H9 (cell line): ENCODE measurements at regions not wholly inside any gene's neighbourhood (a gene's known extent, or its start where the extent isn't known, plus 50 kb on each side); places are given as distances from the start of the nearest gene placed in this dataset.

Experiments used
- DNase-seq: peaks from one replicate; pipeline ENCODE4 v3.0.0-alpha.2; 2017
- H2AFZ ChIP-seq: one replicate; pipeline ENCODE4 v1.6.1; 2013; ENCODE audit warnings: mild to moderate bottlenecking, low read length, control low read depth, moderate library complexity
- H2AK5ac ChIP-seq: 2 replicates; pipeline ENCODE4 v1.6.1; 2013; ENCODE audit warnings: low read length, control low read depth, mixed read lengths; ENCODE audit not compliant: insufficient read length
- H2BK120ac ChIP-seq: one replicate; pipeline ENCODE4 v1.6.1; 2013; ENCODE audit warnings: low read depth, mild to moderate bottlenecking, low read length, control low read depth, inconsistent platforms; ENCODE audit not compliant: poor library complexity, severe bottlenecking
- H2BK12ac ChIP-seq: 2 replicates; pipeline ENCODE4 v1.6.1; 2013; ENCODE audit warnings: low read length, control low read depth, mixed read lengths, low read depth; ENCODE audit not compliant: insufficient read length
- H2BK15ac ChIP-seq: 2 replicates; pipeline ENCODE4 v1.6.1; 2013; ENCODE audit warnings: low read depth, low read length, control low read depth
- H2BK20ac ChIP-seq: one replicate; pipeline ENCODE4 v1.6.1; 2013; ENCODE audit warnings: low read depth, mild to moderate bottlenecking, low read length, control low read depth, inconsistent platforms; ENCODE audit not compliant: poor library complexity, severe bottlenecking
- H2BK5ac ChIP-seq: 2 replicates; pipeline ENCODE4 v1.6.1; 2013; ENCODE audit warnings: low read length, control low read depth, mixed read lengths; ENCODE audit not compliant: insufficient read length
- H3K14ac ChIP-seq: 2 replicates; pipeline ENCODE4 v1.6.1; 2013; ENCODE audit warnings: low read length, control low read depth; ENCODE audit not compliant: insufficient read depth
- H3K18ac ChIP-seq: 2 replicates; pipeline ENCODE4 v1.6.1; 2013; ENCODE audit warnings: low read depth, mild to moderate bottlenecking, mixed read lengths, low read length, control low read depth; ENCODE audit not compliant: insufficient read length
- H3K23ac ChIP-seq: 2 replicates; pipeline ENCODE4 v1.6.1; 2013; ENCODE audit warnings: low read length, control low read depth, mixed read lengths, low read depth; ENCODE audit not compliant: insufficient read length
- H3K23me2 ChIP-seq: 2 replicates; pipeline ENCODE4 v1.6.1; 2013; ENCODE audit warnings: low read depth, mild to moderate bottlenecking, mixed read lengths, low read length, control low read depth; ENCODE audit not compliant: insufficient read length, poor library complexity, severe bottlenecking
- H3K27ac ChIP-seq: 2 replicates; pipeline ENCODE4 v1.5.1; 2013; ENCODE audit warnings: low read length, control low read depth, mixed read lengths, low read depth; ENCODE audit not compliant: insufficient read length
- H3K27me3 ChIP-seq: 2 replicates; pipeline ENCODE4 v1.6.1; 2013; ENCODE audit warnings: low read length, control low read depth, inconsistent platforms; ENCODE audit not compliant: insufficient read depth
- H3K4ac ChIP-seq: 2 replicates; pipeline ENCODE4 v1.6.1; 2013; ENCODE audit warnings: low read depth, mild to moderate bottlenecking, control low read depth, inconsistent platforms, low read length, moderate library complexity
- H3K4me1 ChIP-seq: 2 replicates; pipeline ENCODE4 v1.6.1; 2013; ENCODE audit warnings: low read length, control low read depth, inconsistent platforms; ENCODE audit not compliant: insufficient read depth
- H3K4me2 ChIP-seq: 2 replicates; pipeline ENCODE4 v1.6.1; 2013; ENCODE audit warnings: low read length, control low read depth, mixed read lengths; ENCODE audit not compliant: insufficient read length, insufficient read depth
- H3K56ac ChIP-seq: 2 replicates; pipeline ENCODE4 v1.6.1; 2013; ENCODE audit warnings: low read depth, mild to moderate bottlenecking, mixed read lengths, low read length, control low read depth; ENCODE audit not compliant: insufficient read length
- H3K79me1 ChIP-seq: 2 replicates; pipeline ENCODE4 v1.6.1; 2013; ENCODE audit warnings: low read depth, mild to moderate bottlenecking, moderate library complexity, low read length, control low read depth, inconsistent platforms; ENCODE audit not compliant: insufficient read depth, poor library complexity, severe bottlenecking
- H3K79me2 ChIP-seq: 2 replicates; pipeline ENCODE4 v1.6.1; 2013; ENCODE audit warnings: low read length, control low read depth, inconsistent platforms; ENCODE audit not compliant: insufficient read depth
- H3K9ac ChIP-seq: 2 replicates; pipeline ENCODE4 v1.6.1; 2013; ENCODE audit warnings: low read length, control low read depth, mixed read lengths; ENCODE audit not compliant: insufficient read length; ENCODE audit errors: extremely low read depth
- H3K9me3 ChIP-seq: one replicate; pipeline ENCODE4 v1.6.1; 2013; ENCODE audit warnings: low read depth, low read length, inconsistent platforms; ENCODE audit not compliant: control insufficient read depth
- H3T11ph ChIP-seq: one replicate; pipeline ENCODE4 v1.6.1; 2013; ENCODE audit warnings: mild to moderate bottlenecking, low read length, control low read depth, inconsistent platforms
- H4K20me1 ChIP-seq: one replicate; pipeline ENCODE4 v1.6.1; 2013; ENCODE audit not compliant: control insufficient read depth, insufficient read length, insufficient read depth
- H4K5ac ChIP-seq: 2 replicates; pipeline ENCODE4 v1.6.1; 2013; ENCODE audit warnings: low read depth, mild to moderate bottlenecking, mixed read lengths, low read length, control low read depth; ENCODE audit not compliant: insufficient read length
- H4K8ac ChIP-seq: replicated peaks from 2 replicates; pipeline ENCODE4 v1.6.1; 2013; ENCODE audit warnings: low read length, control low read depth, mixed read lengths, low read depth; ENCODE audit not compliant: insufficient read length
- H4K91ac ChIP-seq: 2 replicates; pipeline ENCODE4 v1.6.1; 2013; ENCODE audit warnings: low read depth, mild to moderate bottlenecking, moderate library complexity, mixed read lengths, low read length, control low read depth; ENCODE audit not compliant: insufficient read length
- H3K27ac Mint-ChIP-seq, 3 experiments: 2 replicates in 2 of 3; 3 replicates in 1 of 3; pipeline ENCODE4 v1.8.0; 2020 to 2021; ENCODE audit warnings: mixed read lengths in 3 of 3, mild to moderate bottlenecking in 1 of 3, moderate library complexity in 1 of 3
- H3K27me3 Mint-ChIP-seq: 2 replicates; pipeline ENCODE4 v1.8.0; 2021; ENCODE audit warnings: low read depth, mild to moderate bottlenecking, moderate library complexity, mixed read lengths
- H3K36me3 Mint-ChIP-seq, 3 experiments: 2 replicates in 2 of 3; 3 replicates in 1 of 3; pipeline ENCODE4 v1.8.0; 2020 to 2021; ENCODE audit warnings: low read depth in 3 of 3, mixed read lengths in 3 of 3; ENCODE audit not compliant: insufficient read depth in 1 of 3
- H3K4me1 Mint-ChIP-seq, 2 experiments: 2 replicates each; pipeline ENCODE4 v1.8.0; 2020; ENCODE audit warnings: mixed read lengths in 2 of 2
- H3K4me3 Mint-ChIP-seq, 2 experiments: 2 replicates in 1 of 2; 3 replicates in 1 of 2; pipeline ENCODE4 v1.8.0; 2020 to 2021; ENCODE audit warnings: mild to moderate bottlenecking in 2 of 2, mixed read lengths in 2 of 2, moderate library complexity in 1 of 2
- H3K9me3 Mint-ChIP-seq, 2 experiments: 2 replicates in 1 of 2; 3 replicates in 1 of 2; pipeline ENCODE4 v1.8.0; 2020; ENCODE audit warnings: mild to moderate bottlenecking in 2 of 2, mixed read lengths in 2 of 2, moderate library complexity in 1 of 2
- CTCF ChIP-seq: fragments of 200-600 bp; sonication (generic); conservative IDR thresholded peaks from 3 replicates; pipeline ENCODE4 v1.8.0; 2021; ENCODE audit warnings: antibody characterized with exemption, mild to moderate bottlenecking
- WGBS: extraction: QIAGEN DNeasy Blood & Tissue Kit; methylation state at CpG from one replicate; pipeline ENCODE4 v1.1.7; 2013; ENCODE audit warnings: missing lambda C conversion rate, low lambda C conversion rate, mixed read lengths; ENCODE audit not compliant: insufficient read length; ENCODE audit errors: extremely low coverage; 5-methylcytosine and 5-hydroxymethylcytosine counted together

- no peak overlapping the region for H2AK5ac ChIP-seq
- H3K23me2 ChIP-seq, result no peaks in the 10 kb centered on the region
- Mint-ChIP-seq H3K4me1 (peaks cover 22 to 45% of the 10 kb centered on the region in 2 experiments), H3K27ac (no peak overlapping the region), H3K36me3 (no peaks in the 10 kb centered on the region), H3K9me3 (no peaks in the 10 kb centered on the region; a peak in 1 of 5 replicates), H3K27me3 (no peaks in the 10 kb centered on the region; the same call in 1 of the 2 replicates), H3K4me3 (no peak overlapping the region)
- H3K9me3 ChIP-seq, result no peaks in the 10 kb centered on the region
- H2BK20ac ChIP-seq, result no peak overlapping the region
- H3K79me2 ChIP-seq, result no peaks in the 10 kb centered on the region
- H3K27ac ChIP-seq, result no peak overlapping the region
- no peak overlapping the region for H3K9ac ChIP-seq
- no CpG with 5 or more reads among the region's 8 CpGs for WGBS
- no peak overlapping the region for H2BK120ac ChIP-seq
- no peak overlapping the region for H2BK12ac ChIP-seq
- H3K56ac ChIP-seq, result no peak overlapping the region
- no peaks in the 10 kb centered on the region for H4K20me1 ChIP-seq
- TF ChIP-seq CTCF, result no peak
- H3T11ph ChIP-seq, result no peak overlapping the region
- H3K27me3 ChIP-seq, result no peaks in the 10 kb centered on the region
- H3K4ac ChIP-seq, result no peak overlapping the region
- H3K79me1 ChIP-seq, result no peaks in the 10 kb centered on the region
- H4K8ac ChIP-seq, result no peak overlapping the region
- no peaks in the 10 kb centered on the region; the same call in 1 of the 2 replicates for H3K4me1 ChIP-seq
- no peak overlapping the region for H2BK5ac ChIP-seq
- no peak overlapping the region for H3K4me2 ChIP-seq
- H3K18ac ChIP-seq, result no peak overlapping the region
- no peak for DNase-seq
- no peak overlapping the region for H3K14ac ChIP-seq
- H2BK15ac ChIP-seq, result no peak overlapping the region
- no peak overlapping the region for H2AFZ ChIP-seq
- no peak overlapping the region for H4K5ac ChIP-seq
- no peak overlapping the region for H4K91ac ChIP-seq
- no peak overlapping the region for H3K23ac ChIP-seq
Measured at GRCh38 chr7:68207676-68208075, 1211.0 kb downstream of the TYW1 start.
